Keratinocyte (primary cell): ENCODE measurements at regions not wholly inside any gene's neighbourhood (a gene's known extent, or its start where the extent isn't known, plus 50 kb on each side); places are given as distances from the start of the nearest gene placed in this dataset.

Source experiments
- DNase-seq: peaks from one replicate; pipeline ENCODE4 v3.0.0-alpha.2; 2011; ENCODE audit warnings: low read depth, missing footprints, low spot score
- FAIRE-seq: peaks from 2 replicates; lab custom pipeline; 2011; peaks lifted over from hg19 to GRCh38; lab: Jason Lieb, UNC
- H2AFZ ChIP-seq: 2 replicates; pipeline ENCODE4 v1.6.0; 2012; ENCODE audit warnings: low read length, control low read depth, inconsistent platforms; ENCODE audit not compliant: control insufficient read depth
- H3K27ac ChIP-seq: 2 replicates; pipeline ENCODE4 v1.5.1; 2011; ENCODE audit warnings: low read length; ENCODE audit not compliant: control insufficient read depth, insufficient read depth
- H3K27me3 ChIP-seq: 3 replicates; pipeline ENCODE4 v1.6.0; 2011; ENCODE audit warnings: low read length; ENCODE audit not compliant: control insufficient read depth, insufficient read depth; ENCODE audit errors: extremely low read depth
- H3K36me3 ChIP-seq, 2 experiments: 2 replicates in 1 of 2; 3 replicates in 1 of 2; pipeline ENCODE4 v1.5.1; 2011; ENCODE audit warnings: low read length in 2 of 2, mild to moderate bottlenecking in 1 of 2; ENCODE audit not compliant: control insufficient read depth in 2 of 2, insufficient read depth in 2 of 2; ENCODE audit errors: extremely low read depth in 1 of 2
- H3K4me1 ChIP-seq: 3 replicates; pipeline ENCODE4 v1.5.1; 2011; ENCODE audit warnings: low read length; ENCODE audit not compliant: control insufficient read depth, insufficient read depth; ENCODE audit errors: extremely low read depth
- H3K4me2 ChIP-seq: 3 replicates; pipeline ENCODE4 v1.6.0; 2011; ENCODE audit warnings: low read depth, low read length; ENCODE audit not compliant: control insufficient read depth, insufficient read depth; ENCODE audit errors: extremely low read depth
- H3K4me3 ChIP-seq, 3 experiments: fragments of 200-600 bp in 1 of 3; sonication (generic) in 1 of 3; 2 replicates in 2 of 3; 3 replicates in 1 of 3; pipeline ENCODE4 v1.5.1; 2011 to 2016; ENCODE audit warnings: low read length in 3 of 3, mild to moderate bottlenecking in 3 of 3, control low read depth in 2 of 3, inconsistent platforms in 1 of 3, low read depth in 1 of 3, mixed read lengths in 1 of 3, mixed run types in 1 of 3, moderate library complexity in 1 of 3; ENCODE audit not compliant: control insufficient read depth in 2 of 3, insufficient read depth in 2 of 3; ENCODE audit errors: extremely low read depth in 1 of 3
- H3K79me2 ChIP-seq: 2 replicates; pipeline ENCODE4 v1.6.0; 2012; ENCODE audit warnings: low read length; ENCODE audit not compliant: control insufficient read depth, insufficient read depth
- H3K9ac ChIP-seq: 3 replicates; pipeline ENCODE4 v1.6.0; 2011; ENCODE audit warnings: low read length; ENCODE audit not compliant: control insufficient read depth, insufficient read depth; ENCODE audit errors: extremely low read depth
- H3K9me1 ChIP-seq: 3 replicates; pipeline ENCODE4 v1.6.0; 2011; ENCODE audit warnings: low read length; ENCODE audit not compliant: control insufficient read depth, insufficient read depth; ENCODE audit errors: extremely low read depth
- H3K9me3 ChIP-seq: 2 replicates; pipeline ENCODE4 v1.5.1; 2012; ENCODE audit warnings: low read depth, low read length; ENCODE audit not compliant: control insufficient read depth
- H4K20me1 ChIP-seq: 3 replicates; pipeline ENCODE4 v1.6.0; 2011; ENCODE audit warnings: low read length; ENCODE audit not compliant: control insufficient read depth, insufficient read depth; ENCODE audit errors: extremely low read depth
- EZH2 ChIP-seq: IDR thresholded peaks from one replicate; pipeline ENCODE4 v1.6.1; 2012; ENCODE audit warnings: inconsistent platforms, mild to moderate bottlenecking, low read length, moderate library complexity
- dilution Hi-C: fragments of 300-500 bp; cut with MboI; formaldehyde crosslinking; loops from one replicate; pipeline ENCODE4 v1.7.0; 2020; ENCODE audit warnings: low sequenced_read_pairs; ENCODE audit not compliant: extremely low pct_ligation_motif_present
- TF ChIP-seq, protein P1 (sequence below), 3 experiments: IDR thresholded peaks in 1 of 3; conservative IDR thresholded peaks in 1 of 3; optimal IDR thresholded peaks in 1 of 3; 2 replicates in 2 of 3; 3 replicates in 1 of 3; pipeline versions ENCODE3 to v1.5.1; 2011; ENCODE audit warnings: low read length in 3 of 3, mild to moderate bottlenecking in 3 of 3, moderate library complexity in 2 of 3, control low read depth in 1 of 3, inconsistent platforms in 1 of 3; ENCODE audit not compliant: insufficient read depth in 2 of 3; ENCODE audit errors: extremely low read depth in 1 of 3

DNA sequence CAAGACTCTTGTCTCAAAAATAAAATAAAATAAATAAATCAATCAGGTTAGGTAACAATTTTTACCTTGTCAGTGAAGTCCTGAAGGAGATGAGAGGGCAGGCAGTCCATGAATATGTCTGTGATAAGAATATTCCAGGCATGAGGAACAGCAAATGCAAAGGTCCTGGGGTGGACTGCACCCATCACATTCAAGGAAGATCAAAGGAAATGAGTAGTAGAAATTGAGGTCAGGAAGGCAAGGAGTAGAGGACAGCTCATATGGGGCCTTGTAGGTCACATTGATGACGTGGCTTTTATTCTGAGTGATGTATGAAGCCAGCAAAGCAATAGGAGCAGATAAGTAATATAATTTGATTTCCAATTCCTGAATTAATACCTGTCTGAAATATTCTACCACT lies 76.5 kb upstream of the TCF7L2 start:
- TF ChIP-seq, protein P1, sequence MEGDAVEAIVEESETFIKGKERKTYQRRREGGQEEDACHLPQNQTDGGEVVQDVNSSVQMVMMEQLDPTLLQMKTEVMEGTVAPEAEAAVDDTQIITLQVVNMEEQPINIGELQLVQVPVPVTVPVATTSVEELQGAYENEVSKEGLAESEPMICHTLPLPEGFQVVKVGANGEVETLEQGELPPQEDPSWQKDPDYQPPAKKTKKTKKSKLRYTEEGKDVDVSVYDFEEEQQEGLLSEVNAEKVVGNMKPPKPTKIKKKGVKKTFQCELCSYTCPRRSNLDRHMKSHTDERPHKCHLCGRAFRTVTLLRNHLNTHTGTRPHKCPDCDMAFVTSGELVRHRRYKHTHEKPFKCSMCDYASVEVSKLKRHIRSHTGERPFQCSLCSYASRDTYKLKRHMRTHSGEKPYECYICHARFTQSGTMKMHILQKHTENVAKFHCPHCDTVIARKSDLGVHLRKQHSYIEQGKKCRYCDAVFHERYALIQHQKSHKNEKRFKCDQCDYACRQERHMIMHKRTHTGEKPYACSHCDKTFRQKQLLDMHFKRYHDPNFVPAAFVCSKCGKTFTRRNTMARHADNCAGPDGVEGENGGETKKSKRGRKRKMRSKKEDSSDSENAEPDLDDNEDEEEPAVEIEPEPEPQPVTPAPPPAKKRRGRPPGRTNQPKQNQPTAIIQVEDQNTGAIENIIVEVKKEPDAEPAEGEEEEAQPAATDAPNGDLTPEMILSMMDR (optimal IDR thresholded peaks at IDR 0.05 in 1 of 3, IDR thresholded peaks at IDR 0.05 in 1 of 3, conservative IDR thresholded peaks at IDR 0.05 in 1 of 3; ENCODE audit: extremely low read depth in 1 of 3, insufficient read depth in 2 of 3, low read length in 3 of 3), result no peak
- TF ChIP-seq EZH2, result no peak
- H3K4me3 ChIP-seq, result no peak overlapping the region
- H4K20me1 ChIP-seq, result no peaks in the 10 kb centered on the region
- no peak for DNase-seq
- H3K4me1 ChIP-seq, result peaks cover 5% of the 10 kb centered on the region
- no peaks in the 10 kb centered on the region for H3K9me1 ChIP-seq
- no peaks in the 10 kb centered on the region for H3K9me3 ChIP-seq
- no peak overlapping the region for H3K27ac ChIP-seq
- H3K27me3 ChIP-seq, result no peaks in the 10 kb centered on the region
- dilution Hi-C loops, result no loop called here
- H2AFZ ChIP-seq, result no peak overlapping the region
- H3K9ac ChIP-seq, result no peak overlapping the region
- H3K36me3 ChIP-seq, result no peaks in the 10 kb centered on the region
- H3K79me2 ChIP-seq, result no peaks in the 10 kb centered on the region
- no peak overlapping the region for H3K4me2 ChIP-seq
- no peak for FAIRE-seq

DNA sequence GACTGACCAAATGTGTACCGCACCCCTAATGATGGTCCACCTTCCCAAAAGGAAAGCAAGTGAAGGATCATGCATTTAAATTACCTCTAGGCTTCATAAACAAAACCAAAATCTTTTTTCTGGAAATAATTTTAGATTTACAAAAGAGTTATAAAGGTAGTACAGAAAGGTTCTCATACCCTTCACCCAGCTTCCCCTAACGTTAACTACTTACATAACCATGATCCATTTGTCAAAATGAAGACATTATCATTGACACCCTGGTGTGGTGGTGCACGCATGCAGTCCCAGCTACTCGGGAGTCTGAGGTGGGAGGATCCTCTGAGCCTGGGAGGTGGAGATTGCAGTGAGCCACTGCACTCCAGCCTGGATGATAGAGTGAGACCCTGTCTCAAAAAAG lies 75.1 kb upstream of the TCF7L2 start:
- Histone ChIP-seq H3K9me3 (no peaks in the 10 kb centered on the region), H3K9ac (no peak overlapping the region), H3K27ac (no peak overlapping the region), H3K27me3 (no peaks in the 10 kb centered on the region), H3K4me3 (no peak overlapping the region), H2AFZ (no peak overlapping the region), H3K4me1 (peaks cover 5% of the 10 kb centered on the region), H3K4me2 (no peak overlapping the region), H3K36me3 (no peaks in the 10 kb centered on the region), H3K9me1 (no peaks in the 10 kb centered on the region), H4K20me1 (no peaks in the 10 kb centered on the region), H3K79me2 (no peaks in the 10 kb centered on the region)
- no peak for DNase-seq
- TF ChIP-seq, protein P1 (optimal IDR thresholded peaks at IDR 0.05 in 1 of 3, IDR thresholded peaks at IDR 0.05 in 1 of 3, conservative IDR thresholded peaks at IDR 0.05 in 1 of 3; ENCODE audit: extremely low read depth in 1 of 3, insufficient read depth in 2 of 3, low read length in 3 of 3), result no peak
- no peak for TF ChIP-seq EZH2
- dilution Hi-C loops, result no loop called here
- no peak for FAIRE-seq
